ENCODE measurements at regions not wholly inside any gene's neighbourhood (a gene's known extent, or its start where the extent isn't known, plus 50 kb on each side); places are given as distances from the start of the nearest gene placed in this dataset.

DNA sequence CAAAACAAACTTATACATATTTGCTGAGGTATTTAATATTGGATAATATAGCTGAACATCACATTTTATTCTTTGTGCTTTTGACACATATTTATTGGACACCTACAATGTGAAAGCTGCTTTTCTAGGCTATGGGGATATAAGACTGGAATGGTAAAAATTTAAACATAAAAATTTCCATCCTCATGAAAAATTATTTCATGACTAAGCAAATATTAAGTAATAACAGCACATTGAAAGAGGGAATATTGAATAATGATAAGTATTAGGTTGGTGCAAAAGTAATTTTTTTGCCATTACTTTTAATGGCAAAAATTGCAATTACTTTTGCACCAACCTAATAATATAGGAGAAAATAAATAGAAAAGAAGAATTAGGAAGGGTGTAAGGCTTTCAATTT lies 972.5 kb upstream of the CDH8 start:
- no peak for DNase-seq (ENCODE audit: low read depth, low spot score)

DNA sequence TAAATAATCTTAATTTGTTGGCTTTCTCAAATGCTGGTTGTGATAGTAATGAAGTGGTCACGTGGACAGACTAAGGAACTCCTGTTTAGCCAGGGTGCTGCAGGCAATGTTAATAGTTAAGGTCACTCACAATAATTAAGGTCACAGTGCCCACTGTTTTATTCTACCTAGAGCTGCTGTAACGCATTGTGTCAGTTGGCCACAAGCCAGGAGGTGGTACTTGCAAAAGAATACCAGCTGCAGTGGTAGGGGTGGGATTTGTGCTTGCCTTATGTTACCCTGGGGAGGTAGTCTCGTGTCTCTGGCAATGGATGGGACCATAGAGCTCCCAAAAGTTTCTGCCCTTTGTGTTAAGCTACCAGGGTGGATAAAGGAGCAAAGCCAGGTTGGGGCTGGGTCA lies 969.1 kb upstream of the CDH8 start:
- DNase-seq (ENCODE audit: low read depth, low spot score), result no peak

DNA sequence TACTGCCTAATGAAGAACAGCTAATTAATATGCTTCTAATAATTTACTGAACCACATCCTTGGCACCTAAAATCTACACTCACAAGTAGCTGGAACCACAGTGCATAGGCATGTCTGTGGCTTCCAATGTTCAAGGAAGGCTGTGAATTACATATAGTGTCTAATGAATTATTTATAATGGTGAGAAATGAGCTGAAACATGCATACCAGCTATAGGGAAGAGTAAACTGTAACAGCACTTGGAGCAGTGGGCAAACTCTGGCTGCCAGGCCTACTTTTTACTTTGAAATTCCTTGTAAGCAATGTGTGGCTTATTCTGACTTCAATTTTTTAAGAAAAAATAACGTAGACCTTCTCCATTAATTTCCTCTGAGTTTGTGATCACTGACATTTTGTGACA lies 953.2 kb upstream of the CDH8 start:
- no peak for DNase-seq (ENCODE audit: low read depth, low spot score)

GRCh38 chr16:62985722-62986121 lies 949.5 kb upstream of the CDH8 start:
- no peak for DNase-seq (ENCODE audit: low read depth, low spot score)

DNA sequence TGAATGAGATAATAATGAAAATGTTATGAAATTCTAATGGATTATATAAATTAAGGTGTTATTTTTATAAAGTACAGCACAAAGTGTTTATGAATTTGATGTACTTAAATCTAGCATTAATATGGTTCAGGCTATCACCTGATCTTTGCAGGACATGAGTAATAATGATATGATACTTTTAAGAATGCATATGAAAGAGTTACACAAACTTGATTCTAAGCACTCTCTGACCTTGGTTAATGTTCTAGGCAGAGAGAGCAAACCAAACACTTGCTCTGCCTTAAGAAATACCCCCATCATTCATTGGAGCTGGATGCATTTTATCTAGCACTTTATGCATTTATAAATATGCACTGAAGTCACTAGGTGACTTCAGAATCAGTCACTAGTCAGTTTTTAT lies 942.2 kb upstream of the CDH8 start:
- DNase-seq (ENCODE audit: low read depth, low spot score), result no peak

- no peak for DNase-seq (ENCODE audit: low read depth, low spot score)
Observed at GRCh38 chr16:62977876-62978275, 941.6 kb upstream of the CDH8 start.

DNA sequence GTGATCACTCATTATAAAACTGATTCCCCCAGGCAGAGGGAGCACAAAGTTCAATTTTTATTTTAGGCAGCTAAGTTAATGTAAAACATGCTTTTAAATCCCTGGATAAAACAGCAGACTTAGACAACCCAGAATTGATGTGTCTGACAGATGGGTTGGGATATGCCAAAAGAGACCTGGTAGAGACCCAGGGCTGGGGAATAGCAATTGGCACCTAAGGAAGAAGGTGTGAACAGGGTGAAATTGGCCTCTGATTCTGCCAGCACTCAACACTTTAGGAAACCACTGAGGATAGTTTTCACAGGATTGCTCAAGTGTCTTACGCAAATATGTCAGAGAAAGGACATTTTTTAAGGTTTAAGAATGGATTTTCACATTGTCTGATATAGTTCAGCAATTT lies 938.2 kb upstream of the CDH8 start:
- no peak for DNase-seq (ENCODE audit: low read depth, low spot score)

DNA sequence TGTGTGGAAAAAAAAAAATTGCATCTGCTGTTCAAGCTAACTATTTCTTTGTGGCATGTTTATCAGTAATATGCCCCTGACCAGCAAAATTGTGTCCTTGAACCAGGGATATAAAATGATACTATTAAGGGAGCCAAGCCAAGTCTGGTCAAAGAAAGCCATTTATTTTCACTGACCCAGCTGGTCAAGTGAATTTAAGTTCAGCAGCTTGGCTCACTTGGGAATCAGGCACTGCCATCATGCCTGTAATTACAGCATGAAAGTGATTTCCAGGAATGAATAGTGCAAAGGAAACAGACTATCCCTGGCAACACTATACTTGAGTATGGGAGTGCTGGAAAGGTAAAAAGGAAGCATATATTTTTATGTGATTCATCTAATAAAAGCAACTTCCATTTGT lies 934.6 kb upstream of the CDH8 start:
- no peak for DNase-seq (ENCODE audit: low read depth, low spot score)

- DNase-seq (ENCODE audit: low read depth, low spot score), result no peak
Observed at GRCh38 chr16:62969711-62970318, 933.6 kb upstream of the CDH8 start.

- DNase-seq (ENCODE audit: low read depth, low spot score), result no peak
Observed at GRCh38 chr16:62967611-62968010, 931.4 kb upstream of the CDH8 start.

GRCh38 chr16:62967163-62967562 lies 930.9 kb upstream of the CDH8 start:
- no peak for DNase-seq (ENCODE audit: low read depth, low spot score)

GRCh38 chr16:62966626-62967025 lies 930.4 kb upstream of the CDH8 start:
- no peak for DNase-seq (ENCODE audit: low read depth, low spot score)

DNA sequence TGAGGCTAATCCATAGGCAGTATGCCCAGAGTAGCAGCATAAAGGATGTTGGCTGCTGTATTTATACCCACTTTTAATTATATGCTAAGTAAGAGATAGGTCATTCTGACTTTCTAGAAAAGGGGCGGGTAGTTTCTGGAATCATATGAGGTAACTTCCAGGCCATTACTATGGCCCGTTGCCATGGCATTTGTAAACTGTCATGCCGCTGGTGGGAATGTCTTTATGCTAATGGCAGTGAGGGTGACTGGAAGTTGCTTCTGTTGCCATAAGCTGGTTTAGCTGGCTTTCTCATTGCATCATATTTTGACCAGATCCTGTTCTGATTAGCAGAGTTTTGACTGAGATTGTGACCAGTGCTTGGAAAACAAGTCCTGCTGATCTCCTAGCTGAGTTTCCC lies 929.6 kb upstream of the CDH8 start:
- no peak for DNase-seq (ENCODE audit: low read depth, low spot score)

DNA sequence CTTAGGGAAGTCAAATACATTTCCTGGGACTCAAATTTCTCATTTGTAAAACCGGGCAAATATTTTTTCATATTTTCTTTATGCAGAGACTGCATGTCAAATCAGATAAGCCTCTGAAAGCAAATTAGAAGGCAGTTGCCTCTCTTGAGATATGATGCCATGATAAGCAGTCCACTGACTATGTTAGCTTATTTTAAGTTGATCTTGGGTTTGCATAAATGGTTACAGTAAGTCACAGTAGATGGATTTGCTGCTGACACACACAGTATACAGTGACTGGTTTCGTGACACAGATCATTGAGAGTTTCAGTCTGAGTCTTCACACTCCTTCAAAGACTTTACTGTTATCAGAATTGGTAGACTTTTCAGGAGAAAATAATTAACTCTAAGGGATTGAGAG lies 927.6 kb upstream of the CDH8 start:
- DNase-seq (ENCODE audit: low read depth, low spot score), result no peak

DNA sequence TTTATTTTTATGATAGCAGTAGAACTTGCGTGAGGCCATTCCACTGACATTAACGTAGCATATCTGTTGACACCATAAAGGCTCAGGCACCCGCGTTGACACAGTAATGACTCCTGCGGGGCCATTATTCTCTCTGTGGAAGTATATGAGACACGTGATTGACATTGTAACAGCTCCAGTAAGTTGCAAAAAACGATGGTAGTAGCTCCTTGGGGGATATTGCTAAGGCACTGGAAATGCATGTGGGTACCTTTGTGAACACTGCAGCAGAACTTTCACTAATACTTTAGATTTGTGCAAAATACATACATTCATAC lies 918.8 kb upstream of the CDH8 start:
- DNase-seq (ENCODE audit: low read depth, low spot score), result no peak

- DNase-seq (ENCODE audit: low read depth, low spot score), result no peak
Observed at GRCh38 chr16:62954144-62955032, 918.1 kb upstream of the CDH8 start.

DNA sequence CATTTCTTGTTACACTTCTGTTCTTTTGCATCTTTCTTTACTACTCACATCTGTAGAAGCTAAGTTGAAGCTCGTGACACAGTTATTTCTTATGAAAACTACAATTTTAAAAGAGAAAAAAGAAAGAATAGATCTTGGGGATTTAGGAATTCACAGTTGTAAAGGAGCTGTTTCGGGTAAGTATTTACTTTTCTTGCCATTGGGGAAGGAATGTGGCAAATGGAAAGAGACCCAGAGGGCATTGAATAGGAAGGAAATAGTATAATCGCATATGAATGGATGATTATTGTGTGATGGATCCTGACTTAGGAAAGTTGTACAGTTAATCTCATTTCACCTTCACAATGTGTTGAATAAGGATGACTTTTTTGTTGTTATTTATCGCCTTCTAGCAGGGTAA lies 914.1 kb upstream of the CDH8 start:
- no peak for DNase-seq (ENCODE audit: low read depth, low spot score)

DNA sequence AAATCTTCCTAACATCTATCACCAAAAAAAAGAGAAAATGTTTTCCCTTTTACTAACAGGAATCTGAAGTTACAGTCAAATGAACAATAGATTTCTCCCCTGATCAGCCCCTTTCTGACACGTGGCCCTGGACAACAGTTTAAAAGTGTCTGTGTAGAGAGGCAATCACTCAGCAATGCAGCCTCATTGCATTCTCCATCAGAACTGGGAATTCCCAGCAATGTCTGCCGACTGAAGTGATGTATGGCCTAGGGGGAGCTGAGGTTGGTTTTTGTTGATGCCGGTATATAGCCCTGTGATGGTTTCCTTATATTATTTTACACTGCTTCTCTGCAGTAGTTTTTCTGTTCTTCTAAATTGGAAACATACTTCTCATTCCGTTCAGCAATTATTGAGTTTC lies 904.3 kb upstream of the CDH8 start:
- DNase-seq (ENCODE audit: low read depth, low spot score), result no peak

- no peak for DNase-seq (ENCODE audit: low read depth, low spot score)
Observed at GRCh38 chr16:62939687-62940086, 903.4 kb upstream of the CDH8 start.

- DNase-seq (ENCODE audit: low read depth, low spot score), result no peak
Observed at GRCh38 chr16:62933929-62934328, 897.7 kb upstream of the CDH8 start.

DNA sequence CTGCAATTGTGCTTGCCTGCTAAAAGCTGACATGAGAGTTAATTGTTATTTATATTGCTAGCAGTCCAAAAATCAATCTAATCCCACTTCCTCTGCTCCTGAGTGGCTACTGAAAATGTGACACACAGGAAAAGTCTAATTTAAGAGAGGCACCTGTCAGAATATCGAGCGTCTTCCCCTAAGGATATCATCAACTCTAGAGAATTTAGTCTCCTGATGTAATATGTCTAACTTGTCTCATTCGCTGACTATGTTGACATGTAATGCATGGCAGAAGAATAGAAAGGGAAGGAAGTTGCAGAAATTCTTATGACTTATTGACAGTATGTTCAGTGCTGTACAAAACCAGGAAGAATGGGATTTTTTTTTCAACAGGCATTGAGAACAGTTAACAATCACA lies 893.4 kb upstream of the CDH8 start:
- no peak for DNase-seq (ENCODE audit: low read depth, low spot score)

GRCh38 chr16:62927122-62927521 lies 890.9 kb upstream of the CDH8 start:
- no peak for DNase-seq (ENCODE audit: low read depth, low spot score)

GRCh38 chr16:62926121-62926801 lies 890.0 kb upstream of the CDH8 start:
- DNase-seq (ENCODE audit: low read depth, low spot score), result no peak

All from brain pericyte (primary cell).